OCI-LY3 (cell line): ENCODE measurements at regions not wholly inside any gene's neighbourhood (a gene's known extent, or its start where the extent isn't known, plus 50 kb on each side); places are given as distances from the start of the nearest gene placed in this dataset.

Source experiments
- EZH2phosphoT487 ChIP-seq: fragments of 200-600 bp; shearing (Covaris generic); IDR thresholded peaks from 2 replicates; pipeline ENCODE4 v1.6.1; 2018; ENCODE audit warnings: antibody characterized with exemption, mixed run types, low read depth
- TF ChIP-seq, protein P1 (sequence below): fragments of 200-600, 300-600 bp; sonication (generic); IDR thresholded peaks from 2 replicates; pipeline ENCODE4 v1.5.1; 2014; ENCODE audit warnings: antibody characterized with exemption, low read length, low read depth

GRCh38 chrX:128582036-128582435 is 529.8 kb upstream of the ACTRT1 start:
- TF ChIP-seq, protein P1, sequence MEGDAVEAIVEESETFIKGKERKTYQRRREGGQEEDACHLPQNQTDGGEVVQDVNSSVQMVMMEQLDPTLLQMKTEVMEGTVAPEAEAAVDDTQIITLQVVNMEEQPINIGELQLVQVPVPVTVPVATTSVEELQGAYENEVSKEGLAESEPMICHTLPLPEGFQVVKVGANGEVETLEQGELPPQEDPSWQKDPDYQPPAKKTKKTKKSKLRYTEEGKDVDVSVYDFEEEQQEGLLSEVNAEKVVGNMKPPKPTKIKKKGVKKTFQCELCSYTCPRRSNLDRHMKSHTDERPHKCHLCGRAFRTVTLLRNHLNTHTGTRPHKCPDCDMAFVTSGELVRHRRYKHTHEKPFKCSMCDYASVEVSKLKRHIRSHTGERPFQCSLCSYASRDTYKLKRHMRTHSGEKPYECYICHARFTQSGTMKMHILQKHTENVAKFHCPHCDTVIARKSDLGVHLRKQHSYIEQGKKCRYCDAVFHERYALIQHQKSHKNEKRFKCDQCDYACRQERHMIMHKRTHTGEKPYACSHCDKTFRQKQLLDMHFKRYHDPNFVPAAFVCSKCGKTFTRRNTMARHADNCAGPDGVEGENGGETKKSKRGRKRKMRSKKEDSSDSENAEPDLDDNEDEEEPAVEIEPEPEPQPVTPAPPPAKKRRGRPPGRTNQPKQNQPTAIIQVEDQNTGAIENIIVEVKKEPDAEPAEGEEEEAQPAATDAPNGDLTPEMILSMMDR = no peak
- no peak for TF ChIP-seq EZH2phosphoT487
